Chondrocyte (in vitro differentiated cells): ENCODE measurements at regions not wholly inside any gene's neighbourhood (a gene's known extent, or its start where the extent isn't known, plus 50 kb on each side); places are given as distances from the start of the nearest gene placed in this dataset.

Experiments used
- DNase-seq: peaks from one replicate; pipeline ENCODE4 v3.0.0; 2021; ENCODE audit warnings: mixed read lengths, low spot score
- H3K27ac Mint-ChIP-seq: one replicate; pipeline ENCODE4 v1.8.0; 2021; ENCODE audit warnings: mild to moderate bottlenecking, moderate library complexity, mixed read lengths; ENCODE audit not compliant: unreplicated experiment
- H3K27me3 Mint-ChIP-seq: 2 replicates; pipeline ENCODE4 v1.8.0; 2021; ENCODE audit warnings: low read depth, mixed read lengths
- H3K36me3 Mint-ChIP-seq: 2 replicates; pipeline ENCODE4 v1.8.0; 2021; ENCODE audit warnings: low read depth, mixed read lengths
- H3K4me1 Mint-ChIP-seq: 2 replicates; pipeline ENCODE4 v1.8.0; 2021; ENCODE audit warnings: low read depth, mild to moderate bottlenecking, mixed read lengths
- H3K4me3 Mint-ChIP-seq: one replicate; pipeline ENCODE4 v1.8.0; 2021; ENCODE audit warnings: mild to moderate bottlenecking, moderate library complexity, mixed read lengths; ENCODE audit not compliant: unreplicated experiment
- H3K9me3 Mint-ChIP-seq: 2 replicates; pipeline ENCODE4 v1.8.0; 2021; ENCODE audit warnings: low read depth, mixed read lengths
- TF ChIP-seq, protein P1 (sequence below): fragments of 200-600 bp; sonication (generic); IDR thresholded peaks from 2 replicates; pipeline ENCODE4 v1.5.0; 2021; ENCODE audit warnings: antibody characterized with exemption, mild to moderate bottlenecking, moderate library complexity

DNA sequence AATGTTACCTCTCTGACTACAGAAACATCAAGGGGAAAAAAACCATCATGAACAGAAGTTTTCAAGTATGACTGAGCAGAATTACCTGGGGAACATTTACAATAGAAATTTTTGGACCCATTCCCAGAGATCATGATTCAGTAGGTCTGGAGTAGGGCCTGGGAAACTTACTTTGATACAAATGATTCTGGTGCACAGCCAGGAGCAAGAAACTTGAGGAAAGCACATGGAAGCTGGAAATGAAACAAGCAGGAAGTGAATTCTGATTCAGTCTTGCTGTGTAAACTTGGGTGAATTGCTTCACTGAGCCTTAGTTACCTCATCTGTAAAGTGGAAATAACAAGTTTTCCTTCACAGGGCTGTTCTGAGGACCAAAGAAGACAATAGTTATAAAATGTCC is 192.5 kb upstream of the TAPT1 start:
- Mint-ChIP-seq H3K36me3 (peaks cover 4% of the 10 kb centered on the region), H3K27ac (no peak overlapping the region), H3K27me3 (no peaks in the 10 kb centered on the region), H3K4me1 (peaks cover 5% of the 10 kb centered on the region), H3K4me3 (no peak overlapping the region), H3K9me3 (peaks cover 22% of the 10 kb centered on the region)
- no peak for DNase-seq
- TF ChIP-seq, protein P1, sequence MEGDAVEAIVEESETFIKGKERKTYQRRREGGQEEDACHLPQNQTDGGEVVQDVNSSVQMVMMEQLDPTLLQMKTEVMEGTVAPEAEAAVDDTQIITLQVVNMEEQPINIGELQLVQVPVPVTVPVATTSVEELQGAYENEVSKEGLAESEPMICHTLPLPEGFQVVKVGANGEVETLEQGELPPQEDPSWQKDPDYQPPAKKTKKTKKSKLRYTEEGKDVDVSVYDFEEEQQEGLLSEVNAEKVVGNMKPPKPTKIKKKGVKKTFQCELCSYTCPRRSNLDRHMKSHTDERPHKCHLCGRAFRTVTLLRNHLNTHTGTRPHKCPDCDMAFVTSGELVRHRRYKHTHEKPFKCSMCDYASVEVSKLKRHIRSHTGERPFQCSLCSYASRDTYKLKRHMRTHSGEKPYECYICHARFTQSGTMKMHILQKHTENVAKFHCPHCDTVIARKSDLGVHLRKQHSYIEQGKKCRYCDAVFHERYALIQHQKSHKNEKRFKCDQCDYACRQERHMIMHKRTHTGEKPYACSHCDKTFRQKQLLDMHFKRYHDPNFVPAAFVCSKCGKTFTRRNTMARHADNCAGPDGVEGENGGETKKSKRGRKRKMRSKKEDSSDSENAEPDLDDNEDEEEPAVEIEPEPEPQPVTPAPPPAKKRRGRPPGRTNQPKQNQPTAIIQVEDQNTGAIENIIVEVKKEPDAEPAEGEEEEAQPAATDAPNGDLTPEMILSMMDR, result no peak

DNA sequence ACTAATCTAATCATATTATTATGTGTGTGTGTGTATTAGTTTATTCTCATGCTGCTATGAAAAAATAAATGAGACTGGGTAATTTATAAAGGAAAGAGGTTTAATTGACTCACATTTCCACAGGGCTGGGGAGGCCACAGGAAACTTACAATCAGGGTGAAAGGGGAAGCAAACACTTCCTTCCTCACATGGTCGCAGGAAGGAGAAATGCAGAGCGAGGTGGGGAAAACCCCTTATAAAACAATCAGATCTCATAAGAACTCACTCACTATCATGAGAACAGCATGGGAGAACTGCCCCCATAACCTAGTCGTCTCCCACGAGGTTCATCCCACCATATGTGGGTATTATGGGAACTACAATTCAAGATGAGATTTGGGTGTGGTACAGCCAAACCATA is 190.9 kb upstream of the TAPT1 start:
- TF ChIP-seq, protein P1, result no peak
- Mint-ChIP-seq H3K9me3 (peaks cover 22% of the 10 kb centered on the region), H3K36me3 (peaks cover 4% of the 10 kb centered on the region), H3K27ac (no peak overlapping the region), H3K27me3 (peaks cover 3% of the 10 kb centered on the region), H3K4me1 (peaks cover 11% of the 10 kb centered on the region), H3K4me3 (no peak overlapping the region)
- DNase-seq, result no peak

DNA sequence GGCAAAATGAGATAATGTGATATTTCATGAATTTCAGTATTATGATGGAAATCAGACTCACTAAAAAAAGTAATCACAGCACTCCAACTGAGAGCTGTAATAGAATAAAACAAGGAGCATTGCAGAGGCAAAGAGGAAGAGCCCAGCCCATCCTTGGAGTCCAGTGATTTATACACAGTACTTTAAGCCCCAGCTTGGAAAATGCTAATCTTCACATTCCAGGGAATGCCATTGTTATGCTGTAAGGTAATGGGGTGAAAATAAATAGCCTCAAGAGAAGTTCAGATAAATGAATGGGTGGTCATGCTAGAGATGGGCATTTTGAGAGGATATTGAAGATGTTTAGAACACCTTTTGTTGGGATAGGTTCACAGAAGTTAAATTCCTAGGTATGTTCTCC is 190.3 kb upstream of the TAPT1 start:
- no peak for DNase-seq
- Mint-ChIP-seq H3K27me3 (peaks cover 3% of the 10 kb centered on the region), H3K27ac (no peak overlapping the region), H3K9me3 (peaks cover 22% of the 10 kb centered on the region), H3K4me3 (no peak overlapping the region), H3K4me1 (peaks cover 11% of the 10 kb centered on the region), H3K36me3 (peaks cover 4% of the 10 kb centered on the region)
- TF ChIP-seq, protein P1, result no peak

DNA sequence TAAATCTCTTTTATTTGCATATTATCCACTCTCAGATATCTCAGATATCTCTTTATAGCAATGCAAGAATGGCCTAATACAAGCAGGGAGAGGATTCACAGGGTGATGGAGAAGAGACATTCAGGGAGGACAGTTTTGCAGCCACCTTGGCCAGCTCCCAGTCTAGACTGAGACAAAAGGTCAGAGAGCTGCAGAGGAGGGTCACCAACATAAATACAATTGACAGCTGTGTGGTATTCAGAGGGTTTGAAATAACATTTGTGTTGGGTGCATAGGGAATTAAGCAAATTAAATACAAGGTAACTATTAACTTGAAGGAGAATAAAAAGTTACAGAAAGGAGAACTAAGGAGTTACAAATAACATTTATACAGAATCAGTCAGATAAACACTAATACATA is 189.5 kb upstream of the TAPT1 start:
- Mint-ChIP-seq H3K4me3 (no peak overlapping the region), H3K27ac (no peak overlapping the region), H3K27me3 (peaks cover 3% of the 10 kb centered on the region), H3K36me3 (peaks cover 4% of the 10 kb centered on the region), H3K9me3 (peaks cover 17% of the 10 kb centered on the region), H3K4me1 (peaks cover 11% of the 10 kb centered on the region)
- no peak for DNase-seq
- TF ChIP-seq, protein P1, result no peak

DNA sequence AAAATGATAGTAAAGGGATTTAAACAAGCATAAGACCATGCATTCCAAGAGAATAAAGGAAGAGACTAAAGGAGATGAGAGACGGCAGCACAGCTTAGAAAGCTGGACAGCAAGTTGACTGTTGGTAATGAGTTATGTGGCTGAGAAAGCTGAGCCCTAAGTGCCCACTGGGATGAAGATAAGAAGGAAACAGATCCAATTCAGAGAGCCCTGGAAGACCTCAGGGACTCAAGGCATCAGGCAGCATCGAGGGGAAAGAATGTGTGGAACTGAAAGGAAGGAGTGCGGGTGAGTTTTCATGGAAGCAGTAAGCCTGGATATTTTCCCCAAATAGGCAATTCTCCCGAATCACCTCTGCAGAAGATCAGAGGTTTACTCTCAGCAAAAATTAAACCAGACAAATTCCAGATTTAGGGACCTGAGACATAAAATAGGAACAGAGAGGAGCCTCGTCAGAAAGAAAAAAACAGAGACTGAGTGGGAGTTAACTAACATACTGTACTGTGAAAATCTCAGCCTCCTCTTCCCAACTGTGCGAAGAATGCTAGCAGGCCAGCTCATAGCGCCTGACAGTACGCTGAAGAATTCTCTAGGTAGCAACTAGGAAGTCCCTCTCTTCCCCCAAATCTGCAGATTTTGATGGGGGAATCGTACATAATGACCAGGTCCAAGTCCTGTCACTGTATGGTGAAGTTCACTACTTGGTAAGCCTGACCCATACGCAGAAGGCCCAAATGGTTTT is 187.7 kb upstream of the TAPT1 start:
- Mint-ChIP-seq H3K4me1 (peaks cover 11% of the 10 kb centered on the region), H3K9me3 (peaks cover 5% of the 10 kb centered on the region), H3K4me3 (no peak overlapping the region), H3K36me3 (no peaks in the 10 kb centered on the region), H3K27me3 (peaks cover 6% of the 10 kb centered on the region), H3K27ac (no peak overlapping the region)
- TF ChIP-seq, protein P1, result no peak
- no peak for DNase-seq
